Activated naive CD8-positive, alpha-beta T cell treated with anti-CD3 and anti-CD28 coated beads, Interleukin-2, amount 10 ng/mL, durations not matched to agents 7 days and 5 days (primary cell): ENCODE measurements at regions not wholly inside any gene's neighbourhood (a gene's known extent, or its start where the extent isn't known, plus 50 kb on each side); places are given as distances from the start of the nearest gene placed in this dataset.

Experiments
- ATAC-seq: fragments of 150-1000 bp; cut with Tn5 transposase; one replicate; pipeline ENCODE4 v1.10.0; 2021; ENCODE audit warnings: low read depth, moderate library complexity
- POLR2A ChIA-PET: fragments of 350-600 bp; sonication (Branson Sonifier 250); formaldehyde crosslinking; loops from one replicate; lab custom pipeline; 2021; ENCODE audit warnings: antibody characterized with exemption; lab: Charles Lee
- DNase-seq: peaks from one replicate; pipeline ENCODE4 v3.0.0; 2021
- H3K27ac Mint-ChIP-seq: one replicate; pipeline ENCODE4 v1.8.0; 2022; ENCODE audit warnings: mild to moderate bottlenecking, mixed read lengths
- H3K27me3 Mint-ChIP-seq: one replicate; pipeline ENCODE4 v1.8.0; 2022; ENCODE audit warnings: mild to moderate bottlenecking, moderate library complexity, mixed read lengths
- H3K36me3 Mint-ChIP-seq: one replicate; pipeline ENCODE4 v1.8.0; 2021; ENCODE audit warnings: mild to moderate bottlenecking, mixed read lengths
- H3K4me1 Mint-ChIP-seq: one replicate; pipeline ENCODE4 v1.8.0; 2021; ENCODE audit warnings: mixed read lengths
- H3K4me3 Mint-ChIP-seq: one replicate; pipeline ENCODE4 v1.8.0; 2022; ENCODE audit warnings: mild to moderate bottlenecking, moderate library complexity, mixed read lengths
- H3K9me3 Mint-ChIP-seq: one replicate; pipeline ENCODE4 v1.8.0; 2021; ENCODE audit warnings: mixed read lengths

- H3K4me1 Mint-ChIP-seq, result no peaks in the 10 kb centered on the region
- DNase-seq, result no peak
- no peak overlapping the region for H3K27ac Mint-ChIP-seq
- no peak overlapping the region for H3K4me3 Mint-ChIP-seq
- ATAC-seq, result no peak
- no peaks in the 10 kb centered on the region for H3K36me3 Mint-ChIP-seq
- H3K27me3 Mint-ChIP-seq, result no peaks in the 10 kb centered on the region
- POLR2A ChIA-PET, result no interaction called here
- no peaks in the 10 kb centered on the region for H3K9me3 Mint-ChIP-seq
Measured at GRCh38 chr9:134591573-134591981, 50.0 kb upstream of the COL5A1 start.
